HepG2 (cell line): ENCODE measurements at regions not wholly inside any gene's neighbourhood (a gene's known extent, or its start where the extent isn't known, plus 50 kb on each side); places are given as distances from the start of the nearest gene placed in this dataset.

Source experiments
- ATRX ChIP-seq: sonication (generic); formaldehyde crosslinking; IDR thresholded peaks from 2 replicates; pipeline ENCODE4 v1.4.0; 2020; ENCODE audit warnings: missing genetic modification reagents, borderline replicate concordance
- CBFB ChIP-seq: sonication (generic); formaldehyde crosslinking; IDR thresholded peaks from 2 replicates; pipeline ENCODE4 v1.4.0; 2020; ENCODE audit warnings: missing genetic modification reagents
- CHD4 ChIP-seq: fragments of 200-600 bp; sonication (generic); IDR thresholded peaks from 2 replicates; pipeline ENCODE4 v1.7.0; 2017; ENCODE audit warnings: mild to moderate bottlenecking, low read length, borderline replicate concordance
- EED ChIP-seq: sonication (generic); formaldehyde crosslinking; IDR thresholded peaks from 2 replicates; pipeline ENCODE4 v1.5.0; 2020; ENCODE audit warnings: mild to moderate bottlenecking, missing genetic modification reagents
- FOXK2 ChIP-seq: fragments of 450-650 bp; IDR thresholded peaks from 2 replicates; pipeline ENCODE4 v1.6.1; 2016
- GLI4 ChIP-seq: sonication (generic); formaldehyde crosslinking; IDR thresholded peaks from 2 replicates; pipeline ENCODE4 v1.5.1; 2020; ENCODE audit warnings: missing genetic modification reagents, mild to moderate bottlenecking, moderate library complexity, borderline replicate concordance
- GPN1 ChIP-seq: sonication (generic); formaldehyde crosslinking; IDR thresholded peaks from 2 replicates; pipeline ENCODE4 v1.5.1; 2020; ENCODE audit warnings: missing genetic modification reagents, borderline replicate concordance
- GZF1 ChIP-seq: sonication (generic); formaldehyde crosslinking; IDR thresholded peaks from 2 replicates; pipeline ENCODE4 v1.5.1; 2020; ENCODE audit warnings: mild to moderate bottlenecking, missing genetic modification reagents
- MIER3 ChIP-seq: IDR thresholded peaks from 2 replicates; pipeline ENCODE4 v1.6.1; 2016; ENCODE audit warnings: missing compliant biosample characterization, borderline replicate concordance
- PHF21A ChIP-seq: sonication (generic); formaldehyde crosslinking; IDR thresholded peaks from 2 replicates; pipeline ENCODE4 v1.5.0; 2020; ENCODE audit warnings: mild to moderate bottlenecking, missing genetic modification reagents
- PHF8 ChIP-seq: sonication (generic); formaldehyde crosslinking; IDR thresholded peaks from 2 replicates; pipeline ENCODE4 v1.5.0; 2020; ENCODE audit warnings: missing genetic modification reagents
- PRPF4 ChIP-seq: fragments of 200-400 bp; formaldehyde crosslinking; IDR thresholded peaks from 2 replicates; pipeline ENCODE4 v1.6.1; 2016; ENCODE audit warnings: low read length, low read depth; ENCODE audit not compliant: poor library complexity, severe bottlenecking
- RBAK ChIP-seq: sonication (generic); formaldehyde crosslinking; IDR thresholded peaks from 2 replicates; pipeline ENCODE4 v1.5.1; 2020; ENCODE audit warnings: mild to moderate bottlenecking, missing genetic modification reagents
- SSRP1 ChIP-seq: IDR thresholded peaks from 2 replicates; pipeline ENCODE4 v1.6.1; 2016; ENCODE audit warnings: control low read depth
- ZC3H4 ChIP-seq: sonication (generic); formaldehyde crosslinking; IDR thresholded peaks from 2 replicates; pipeline ENCODE4 v1.4.0; 2020; ENCODE audit warnings: missing genetic modification reagents, borderline replicate concordance
- ZNF230 ChIP-seq: sonication (generic); formaldehyde crosslinking; IDR thresholded peaks from 2 replicates; pipeline ENCODE4 v1.4.0; 2020; ENCODE audit warnings: mild to moderate bottlenecking, missing genetic modification reagents
- ZNF24 ChIP-seq: fragments of 450-650 bp; IDR thresholded peaks from 2 replicates; pipeline ENCODE4 v1.6.1; 2017; ENCODE audit warnings: antibody characterized with exemption, mild to moderate bottlenecking
- ZNF44 ChIP-seq: sonication (generic); formaldehyde crosslinking; IDR thresholded peaks from 2 replicates; pipeline ENCODE4 v1.5.1; 2020; ENCODE audit warnings: mild to moderate bottlenecking, missing genetic modification reagents
- ZNF547 ChIP-seq: sonication (generic); formaldehyde crosslinking; IDR thresholded peaks from 2 replicates; pipeline ENCODE4 v1.5.1; 2020; ENCODE audit warnings: mild to moderate bottlenecking, missing genetic modification reagents
- ZSCAN30 ChIP-seq: sonication (generic); formaldehyde crosslinking; IDR thresholded peaks from 2 replicates; pipeline ENCODE4 v1.5.0; 2020; ENCODE audit warnings: mild to moderate bottlenecking, missing genetic modification reagents
- TF ChIP-seq, protein P1 (sequence below): sonication (generic); formaldehyde crosslinking; IDR thresholded peaks from 2 replicates; pipeline ENCODE4 v1.5.0; 2020; ENCODE audit warnings: mild to moderate bottlenecking, missing genetic modification reagents
- TF ChIP-seq, protein P2 (sequence below): sonication (generic); formaldehyde crosslinking; IDR thresholded peaks from 2 replicates; pipeline ENCODE4 v1.8.1; 2023; ENCODE audit warnings: mild to moderate bottlenecking, moderate library complexity, missing genetic modification reagents
- TF ChIP-seq, protein P3 (sequence below): IDR thresholded peaks from 2 replicates; pipeline ENCODE4 v1.6.1; 2018; ENCODE audit warnings: missing genetic modification reagents, mild to moderate bottlenecking, missing compliant biosample characterization
- TF ChIP-seq, protein P4 (sequence below): sonication (generic); formaldehyde crosslinking; IDR thresholded peaks from 2 replicates; pipeline ENCODE4 v1.4.0; 2020; ENCODE audit warnings: missing genetic modification reagents, borderline replicate concordance

DNA sequence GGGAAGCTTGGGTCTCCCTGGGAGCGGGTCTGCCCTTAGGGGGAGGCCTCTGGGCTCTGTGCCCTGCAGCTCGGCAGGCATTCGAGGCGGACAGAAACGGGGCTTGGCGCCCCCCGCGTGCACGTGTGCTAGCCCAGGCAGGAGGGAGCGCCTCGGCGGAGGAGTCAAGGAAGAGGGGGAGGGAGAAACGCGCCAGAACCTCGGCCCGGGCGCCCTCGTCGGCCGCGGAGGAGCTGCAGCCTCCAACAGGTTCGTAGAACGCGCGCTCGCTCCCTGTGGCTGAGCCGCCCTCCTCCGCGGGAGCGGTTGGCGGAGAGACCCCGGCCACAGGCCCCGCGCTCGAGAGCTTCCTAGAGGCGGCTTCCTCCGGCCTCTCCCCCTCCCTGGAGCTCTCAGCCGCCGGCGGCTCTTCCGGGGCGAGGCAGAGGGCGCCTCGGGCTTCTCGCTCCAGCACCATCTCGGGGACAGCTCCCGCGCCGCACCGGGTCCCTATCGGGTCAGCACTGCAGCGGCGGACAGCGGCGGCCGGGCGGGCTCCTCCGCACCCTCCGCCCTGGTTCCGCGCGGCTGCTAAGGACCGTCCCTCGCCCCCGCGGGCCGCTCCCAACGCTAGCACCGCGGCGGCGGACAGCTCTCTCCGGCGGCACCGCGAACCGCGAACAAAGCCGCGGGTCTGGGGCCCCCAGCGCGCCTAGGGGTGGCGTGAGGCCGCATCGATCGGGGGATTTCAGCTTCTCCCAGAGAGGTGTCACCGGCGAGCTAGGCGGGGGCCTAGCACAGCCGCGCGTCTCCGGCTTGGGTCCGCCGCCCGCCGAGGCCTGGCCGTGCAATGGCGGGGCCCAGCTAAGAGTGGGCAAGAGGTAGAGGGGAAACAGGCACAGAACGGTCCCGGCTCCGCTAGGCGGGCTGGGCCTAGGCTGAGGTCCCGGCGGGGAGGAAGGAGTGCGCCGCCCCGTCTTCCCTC lies 74.6 kb upstream of the CPLX2 start (continued):
- peak; percentile 84 for TF ChIP-seq ZNF24
- peak; percentile 87; the same call in 1 of the 2 replicates for TF ChIP-seq SSRP1
- peak; percentile 100 for TF ChIP-seq ZSCAN30 (CRISPR knock-in tag)
- TF ChIP-seq ZNF44 = peak; percentile 99
- TF ChIP-seq, protein P1, sequence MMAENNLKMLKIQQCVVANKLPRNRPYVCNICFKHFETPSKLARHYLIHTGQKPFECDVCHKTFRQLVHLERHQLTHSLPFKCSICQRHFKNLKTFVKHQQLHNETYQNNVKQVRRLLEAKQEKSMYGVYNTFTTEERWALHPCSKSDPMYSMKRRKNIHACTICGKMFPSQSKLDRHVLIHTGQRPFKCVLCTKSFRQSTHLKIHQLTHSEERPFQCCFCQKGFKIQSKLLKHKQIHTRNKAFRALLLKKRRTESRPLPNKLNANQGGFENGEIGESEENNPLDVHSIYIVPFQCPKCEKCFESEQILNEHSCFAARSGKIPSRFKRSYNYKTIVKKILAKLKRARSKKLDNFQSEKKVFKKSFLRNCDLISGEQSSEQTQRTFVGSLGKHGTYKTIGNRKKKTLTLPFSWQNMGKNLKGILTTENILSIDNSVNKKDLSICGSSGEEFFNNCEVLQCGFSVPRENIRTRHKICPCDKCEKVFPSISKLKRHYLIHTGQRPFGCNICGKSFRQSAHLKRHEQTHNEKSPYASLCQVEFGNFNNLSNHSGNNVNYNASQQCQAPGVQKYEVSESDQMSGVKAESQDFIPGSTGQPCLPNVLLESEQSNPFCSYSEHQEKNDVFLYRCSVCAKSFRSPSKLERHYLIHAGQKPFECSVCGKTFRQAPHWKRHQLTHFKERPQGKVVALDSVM (CRISPR knock-in tag) = peak; percentile 90
- peak; percentile 98 for TF ChIP-seq CBFB (CRISPR knock-in tag)
- peak; percentile 96 for TF ChIP-seq GZF1 (CRISPR knock-in tag)
- TF ChIP-seq EED (CRISPR knock-in tag) = peak; percentile 100
- TF ChIP-seq, protein P2, sequence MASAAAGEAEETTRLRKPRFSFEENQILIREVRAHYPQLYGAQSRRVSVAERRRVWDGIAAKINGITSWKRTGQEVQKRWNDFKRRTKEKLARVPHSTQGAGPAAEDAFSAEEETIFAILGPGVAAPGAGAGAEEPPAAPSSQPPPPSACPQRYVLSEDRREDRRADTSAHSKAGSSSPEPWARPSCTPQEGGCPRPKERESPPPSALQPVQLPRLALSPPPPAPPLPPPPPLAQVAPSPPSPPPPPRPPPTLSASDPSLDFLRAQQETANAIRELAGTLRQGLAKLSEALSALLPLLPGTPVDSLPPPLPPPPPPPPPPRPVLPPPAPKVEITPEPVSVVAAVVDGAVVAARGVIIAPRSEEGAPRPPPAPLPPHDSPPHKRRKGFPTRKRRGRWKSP (CRISPR knock-in tag) = peak; percentile 98
- TF ChIP-seq, protein P3, sequence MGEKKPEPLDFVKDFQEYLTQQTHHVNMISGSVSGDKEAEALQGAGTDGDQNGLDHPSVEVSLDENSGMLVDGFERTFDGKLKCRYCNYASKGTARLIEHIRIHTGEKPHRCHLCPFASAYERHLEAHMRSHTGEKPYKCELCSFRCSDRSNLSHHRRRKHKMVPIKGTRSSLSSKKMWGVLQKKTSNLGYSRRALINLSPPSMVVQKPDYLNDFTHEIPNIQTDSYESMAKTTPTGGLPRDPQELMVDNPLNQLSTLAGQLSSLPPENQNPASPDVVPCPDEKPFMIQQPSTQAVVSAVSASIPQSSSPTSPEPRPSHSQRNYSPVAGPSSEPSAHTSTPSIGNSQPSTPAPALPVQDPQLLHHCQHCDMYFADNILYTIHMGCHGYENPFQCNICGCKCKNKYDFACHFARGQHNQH (CRISPR knock-in tag) = peak; percentile 100
- peak; percentile 100 for TF ChIP-seq GLI4 (CRISPR knock-in tag)
- peak; percentile 99 for TF ChIP-seq MIER3 (CRISPR knock-in tag)
- TF ChIP-seq PRPF4 = no peak
- peak; percentile 100 for TF ChIP-seq ZNF547 (CRISPR knock-in tag)
- peak; percentile 99 for TF ChIP-seq GPN1 (CRISPR knock-in tag)
- no peak for TF ChIP-seq FOXK2
- peak; percentile 96; the same call in 1 of the 2 replicates for TF ChIP-seq ATRX (CRISPR knock-in tag)
- TF ChIP-seq CHD4 = no peak
- peak; percentile 100 for TF ChIP-seq ZNF230 (CRISPR knock-in tag)
- peak; percentile 76 for TF ChIP-seq PHF8 (CRISPR knock-in tag)
- TF ChIP-seq RBAK = peak; percentile 79; the same call in 1 of the 2 replicates
- TF ChIP-seq, protein P4, sequence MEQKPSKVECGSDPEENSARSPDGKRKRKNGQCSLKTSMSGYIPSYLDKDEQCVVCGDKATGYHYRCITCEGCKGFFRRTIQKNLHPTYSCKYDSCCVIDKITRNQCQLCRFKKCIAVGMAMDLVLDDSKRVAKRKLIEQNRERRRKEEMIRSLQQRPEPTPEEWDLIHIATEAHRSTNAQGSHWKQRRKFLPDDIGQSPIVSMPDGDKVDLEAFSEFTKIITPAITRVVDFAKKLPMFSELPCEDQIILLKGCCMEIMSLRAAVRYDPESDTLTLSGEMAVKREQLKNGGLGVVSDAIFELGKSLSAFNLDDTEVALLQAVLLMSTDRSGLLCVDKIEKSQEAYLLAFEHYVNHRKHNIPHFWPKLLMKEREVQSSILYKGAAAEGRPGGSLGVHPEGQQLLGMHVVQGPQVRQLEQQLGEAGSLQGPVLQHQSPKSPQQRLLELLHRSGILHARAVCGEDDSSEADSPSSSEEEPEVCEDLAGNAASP = peak; percentile 99
- peak; percentile 97; the same call in 1 of the 2 replicates for TF ChIP-seq ZC3H4 (CRISPR knock-in tag)
- peak; percentile 91 for TF ChIP-seq PHF21A
